GM12801 (cell line): ENCODE measurements at regions not wholly inside any gene's neighbourhood (a gene's known extent, or its start where the extent isn't known, plus 50 kb on each side); places are given as distances from the start of the nearest gene placed in this dataset.

Experiments
- TF ChIP-seq, protein P1 (sequence below): IDR thresholded peaks from one replicate; pipeline ENCODE4 v1.5.1; 2011; ENCODE audit warnings: control low read depth; ENCODE audit not compliant: insufficient read length; ENCODE audit errors: extremely low read depth

DNA sequence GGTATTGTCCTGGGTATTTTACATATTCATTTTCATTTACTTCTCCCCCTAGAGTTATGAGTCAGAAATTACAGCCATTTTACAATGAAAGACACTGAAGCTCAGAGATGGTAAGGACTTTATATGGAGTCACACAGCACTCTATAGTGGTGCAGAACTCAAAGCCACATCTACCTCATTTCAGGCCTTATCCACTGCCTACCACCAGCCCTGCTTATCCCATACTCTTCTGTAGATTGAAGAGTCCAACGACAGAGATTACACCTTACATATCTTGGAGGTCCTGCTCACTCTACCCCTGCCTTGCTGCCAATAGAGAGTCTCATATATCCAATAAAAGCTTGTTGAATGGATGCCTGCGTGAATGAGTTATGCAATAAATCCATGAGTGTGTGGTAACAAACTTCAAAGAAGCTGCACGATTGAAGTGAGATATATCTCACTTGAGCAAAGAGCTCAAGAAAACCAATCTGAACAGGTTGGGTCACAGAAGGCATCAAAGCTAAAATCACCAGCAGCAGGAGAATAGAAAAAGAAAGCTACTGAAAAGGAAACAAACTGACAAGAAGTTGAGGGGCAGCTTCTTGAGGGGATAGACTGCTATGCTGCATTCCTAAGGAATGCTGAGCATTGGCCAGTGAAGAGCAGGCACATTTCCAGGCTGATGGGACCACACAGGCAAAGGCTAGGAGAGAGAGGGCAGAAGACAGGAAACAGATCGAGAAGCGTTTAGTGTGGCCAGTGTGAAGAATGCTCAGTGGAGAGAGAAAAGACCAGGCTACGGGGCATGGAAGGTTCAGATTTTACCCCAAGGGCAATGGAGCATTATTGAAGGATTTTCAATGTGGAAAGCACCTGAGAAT, 585.6 kb downstream of the DHX35 start:
- TF ChIP-seq, protein P1, sequence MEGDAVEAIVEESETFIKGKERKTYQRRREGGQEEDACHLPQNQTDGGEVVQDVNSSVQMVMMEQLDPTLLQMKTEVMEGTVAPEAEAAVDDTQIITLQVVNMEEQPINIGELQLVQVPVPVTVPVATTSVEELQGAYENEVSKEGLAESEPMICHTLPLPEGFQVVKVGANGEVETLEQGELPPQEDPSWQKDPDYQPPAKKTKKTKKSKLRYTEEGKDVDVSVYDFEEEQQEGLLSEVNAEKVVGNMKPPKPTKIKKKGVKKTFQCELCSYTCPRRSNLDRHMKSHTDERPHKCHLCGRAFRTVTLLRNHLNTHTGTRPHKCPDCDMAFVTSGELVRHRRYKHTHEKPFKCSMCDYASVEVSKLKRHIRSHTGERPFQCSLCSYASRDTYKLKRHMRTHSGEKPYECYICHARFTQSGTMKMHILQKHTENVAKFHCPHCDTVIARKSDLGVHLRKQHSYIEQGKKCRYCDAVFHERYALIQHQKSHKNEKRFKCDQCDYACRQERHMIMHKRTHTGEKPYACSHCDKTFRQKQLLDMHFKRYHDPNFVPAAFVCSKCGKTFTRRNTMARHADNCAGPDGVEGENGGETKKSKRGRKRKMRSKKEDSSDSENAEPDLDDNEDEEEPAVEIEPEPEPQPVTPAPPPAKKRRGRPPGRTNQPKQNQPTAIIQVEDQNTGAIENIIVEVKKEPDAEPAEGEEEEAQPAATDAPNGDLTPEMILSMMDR: no peak

DNA sequence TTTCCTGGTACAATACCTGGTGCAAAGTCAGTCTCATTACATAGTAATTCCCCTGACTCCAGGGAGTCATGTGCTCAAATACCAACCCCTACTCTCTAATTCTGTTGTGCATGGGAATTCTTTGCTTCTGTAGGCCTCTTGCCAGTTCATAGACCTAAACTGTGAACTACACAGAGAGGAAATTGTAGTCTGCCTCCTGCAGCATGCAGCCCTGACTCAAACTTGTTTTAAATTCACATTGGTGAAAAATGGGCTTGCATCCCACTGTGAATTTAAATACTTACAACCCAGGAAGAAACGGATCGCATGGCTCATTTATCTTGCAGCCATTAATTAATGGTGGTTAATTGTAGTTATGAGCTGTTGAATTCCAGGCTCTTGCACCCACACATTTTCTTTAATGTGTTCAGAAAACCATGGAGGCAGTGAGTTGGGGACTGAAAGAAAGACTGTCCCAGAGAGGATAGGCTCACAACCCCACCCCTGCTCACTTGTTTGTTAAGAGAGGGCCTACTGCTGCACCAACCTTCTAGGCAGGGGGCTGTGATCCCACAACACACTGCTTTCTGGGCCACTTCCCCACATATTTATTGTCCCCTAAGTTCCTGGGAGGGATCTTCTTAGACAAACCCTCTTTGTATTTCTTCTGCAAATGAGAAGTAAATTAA, 579.1 kb downstream of the DHX35 start:
- TF ChIP-seq, protein P1: no peak

DNA sequence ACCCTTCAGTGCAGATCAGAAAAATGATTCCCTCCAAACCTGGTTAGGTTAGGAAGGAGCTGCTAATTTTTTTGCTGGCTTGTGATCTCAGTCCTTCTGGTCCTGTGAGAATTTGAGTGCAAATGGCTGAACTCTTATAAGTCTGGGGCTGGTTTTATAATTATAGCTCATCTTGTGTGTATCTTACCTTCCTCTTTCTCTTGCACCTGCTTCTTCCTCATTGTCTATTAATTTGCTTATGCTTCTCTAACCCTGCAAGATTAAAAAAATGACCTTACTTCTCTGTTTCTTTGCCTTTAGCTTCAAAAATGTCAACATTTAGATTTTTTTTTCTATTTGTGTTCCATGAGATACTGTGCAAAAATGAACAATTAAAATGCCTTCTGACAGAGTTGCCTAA, 576.2 kb downstream of the DHX35 start:
- TF ChIP-seq, protein P1: no peak

DNA sequence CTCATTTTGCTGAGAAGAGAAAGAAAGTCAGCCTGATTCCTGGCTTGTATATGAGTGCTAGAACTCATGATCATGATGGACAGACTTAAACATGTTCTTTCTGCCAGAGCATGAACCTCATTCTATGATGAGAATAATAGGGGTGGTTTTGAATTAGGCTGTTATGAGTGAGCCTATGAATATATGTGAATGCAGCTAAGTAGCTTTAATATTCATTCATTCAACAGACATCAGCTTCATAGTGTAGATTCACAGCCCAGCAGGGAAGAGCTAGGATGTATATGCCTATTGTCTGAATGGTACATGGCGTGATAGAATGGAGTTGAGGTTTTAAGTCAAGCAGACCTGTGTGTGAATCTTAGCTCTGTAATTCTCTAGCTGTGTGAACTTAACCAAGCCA, 573.2 kb downstream of the DHX35 start:
- TF ChIP-seq, protein P1: no peak

DNA sequence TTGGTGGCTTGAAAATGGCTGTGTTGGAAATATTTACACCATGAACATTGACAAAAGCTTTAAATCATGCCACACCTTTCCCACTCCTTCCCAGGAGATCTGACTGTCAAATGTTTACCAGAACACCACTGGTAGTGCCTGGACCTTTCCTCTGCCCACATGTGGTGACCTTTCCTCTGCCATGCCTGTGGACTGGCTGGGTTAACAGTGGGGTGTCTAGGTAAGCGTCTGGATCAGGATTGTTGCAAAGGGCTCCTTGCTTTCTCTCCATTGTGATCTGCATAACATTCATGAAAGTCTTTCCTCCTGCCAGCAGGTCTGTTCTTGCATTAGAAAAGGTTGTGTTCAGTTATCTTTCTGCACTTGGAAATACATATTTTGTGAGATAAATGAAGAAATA, 572.7 kb downstream of the DHX35 start:
- TF ChIP-seq, protein P1: no peak

DNA sequence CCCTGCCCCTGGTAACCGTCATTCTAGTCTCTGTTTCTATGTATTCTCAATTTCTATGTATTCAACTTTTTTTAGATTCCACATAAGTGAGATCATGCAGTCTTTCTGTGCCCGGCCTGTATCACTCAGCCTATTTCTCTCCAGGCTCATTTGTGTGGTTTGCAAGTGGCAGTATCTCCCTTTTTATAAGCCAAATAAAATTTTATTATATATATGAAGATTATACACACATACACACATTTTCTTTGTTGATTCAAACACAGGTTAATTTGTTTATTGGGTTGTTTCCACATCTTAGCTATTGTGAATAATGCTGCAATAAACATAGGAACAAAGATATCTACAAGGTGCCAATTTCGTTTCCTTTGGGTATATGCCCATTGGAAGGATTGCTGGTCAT, 571.7 kb downstream of the DHX35 start:
- TF ChIP-seq, protein P1: no peak

DNA sequence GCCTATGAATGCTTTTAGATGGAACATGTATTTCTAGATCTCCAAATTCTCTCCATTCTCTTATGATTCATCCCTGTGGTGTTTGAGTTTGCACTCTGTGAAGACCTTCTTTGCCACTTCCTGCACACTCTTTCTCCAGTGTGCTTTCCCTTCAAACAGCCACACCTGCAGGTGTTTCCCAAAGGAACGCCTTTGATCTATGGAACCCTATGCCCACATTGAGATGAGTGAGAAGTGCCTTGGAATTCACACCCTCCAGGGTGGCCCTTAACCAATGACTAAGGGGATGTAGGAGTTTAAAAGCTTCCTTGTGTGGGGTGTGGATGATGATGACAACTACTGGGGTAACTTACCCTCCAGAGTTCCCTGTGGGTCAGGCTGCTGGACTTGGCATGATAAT, 570.1 kb downstream of the DHX35 start:
- TF ChIP-seq, protein P1: no peak
